ENCODE measurements at regions not wholly inside any gene's neighbourhood (a gene's known extent, or its start where the extent isn't known, plus 50 kb on each side); places are given as distances from the start of the nearest gene placed in this dataset.

- H3K9me3 ChIP-seq = no peaks in the 10 kb centered on the region
- no peaks in the 10 kb centered on the region for H3F3A ChIP-seq (replicated peaks; ENCODE audit: insufficient read depth)
- TF ChIP-seq RAD21 (IDR thresholded peaks at IDR 0.05; ENCODE audit: low read length) (no peak), YY1 (IDR thresholded peaks at IDR 0.05; ENCODE audit: low read depth) (no peak), SMC3 (IDR thresholded peaks at IDR 0.05; ENCODE audit: low read depth, low read length) (no peak), MAX (IDR thresholded peaks at IDR 0.05; ENCODE audit: low read depth) (no peak), RXRA (IDR thresholded peaks at IDR 0.05; ENCODE audit: borderline replicate concordance, low read depth) (no peak), NRF1 (IDR thresholded peaks at IDR 0.05; ENCODE audit: low read depth, low read length) (no peak), ELF1 (IDR thresholded peaks at IDR 0.05) (no peak), REST (IDR thresholded peaks at IDR 0.05; ENCODE audit: low read depth, low read length) (no peak), GABPA (IDR thresholded peaks at IDR 0.05; ENCODE audit: low read depth) (no peak), MEF2A (IDR thresholded peaks at IDR 0.05; ENCODE audit: borderline replicate concordance, low read depth) (no peak), FOXJ3 (CRISPR knock-in tag; IDR thresholded peaks at IDR 0.05) (no peak), EZH2phosphoT487 (IDR thresholded peaks at IDR 0.05; ENCODE audit: borderline replicate concordance, low read depth) (no peak), SIN3A (IDR thresholded peaks at IDR 0.05; ENCODE audit: borderline replicate concordance, low read depth, low read length) (no peak), MXI1 (IDR thresholded peaks at IDR 0.05; ENCODE audit: low read depth, low read length) (no peak), GATA2 (CRISPR knock-in tag; IDR thresholded peaks at IDR 0.05) (no peak), RCOR1 (IDR thresholded peaks at IDR 0.05; ENCODE audit: low read length) (no peak), TCF12 (IDR thresholded peaks at IDR 0.05) (no peak), ZBTB33 (IDR thresholded peaks at IDR 0.05; ENCODE audit: borderline replicate concordance, low read depth) (no peak), CTCF (IDR thresholded peaks at IDR 0.05) (no peak)
- ChIA-PET POLR2A (no interaction called here), CTCF (no interaction called here)
- 67% methylated on average over 3 of the region's 3 CpGs for WGBS (ENCODE audit: low lambda C conversion rate)
- H3K4me1 ChIP-seq (ENCODE audit: control insufficient read depth in 1 of 2, insufficient read depth in 2 of 2, low read depth in 1 of 2, low read length in 1 of 2) = no peaks in the 10 kb centered on the region
- no peaks in the 10 kb centered on the region for H4K20me1 ChIP-seq (ENCODE audit: insufficient read depth)
- no peak for DNase-seq
- no peaks in the 10 kb centered on the region for H3K9me2 ChIP-seq
- no peaks in the 10 kb centered on the region for H3K36me3 ChIP-seq (replicated peaks in 1 of 2; ENCODE audit: control insufficient read depth in 1 of 2, insufficient read depth in 2 of 2, low read length in 1 of 2)
- no peaks in the 10 kb centered on the region for H3K79me2 ChIP-seq (ENCODE audit: insufficient read depth)
- H2AFZ ChIP-seq (ENCODE audit: low read depth) = no peak overlapping the region
- H3K9ac ChIP-seq = no peak overlapping the region
- H3K4me2 ChIP-seq = no peak overlapping the region
- H3K27ac ChIP-seq (ENCODE audit: low read depth in 2 of 2, low read length in 1 of 2) = no peak overlapping the region
- H3K27me3 ChIP-seq (ENCODE audit: insufficient read depth) = no peaks in the 10 kb centered on the region
- no peak overlapping the region for H3K4me3 ChIP-seq (ENCODE audit: low read depth in 2 of 2, low read length in 1 of 2)
Observed at GRCh38 chr3:134106580-134106979, 76.9 kb upstream of the SLCO2A1 start.

All from SK-N-SH (cell line).